ENCODE measurements at regions not wholly inside any gene's neighbourhood (a gene's known extent, or its start where the extent isn't known, plus 50 kb on each side); places are given as distances from the start of the nearest gene placed in this dataset.

DNA sequence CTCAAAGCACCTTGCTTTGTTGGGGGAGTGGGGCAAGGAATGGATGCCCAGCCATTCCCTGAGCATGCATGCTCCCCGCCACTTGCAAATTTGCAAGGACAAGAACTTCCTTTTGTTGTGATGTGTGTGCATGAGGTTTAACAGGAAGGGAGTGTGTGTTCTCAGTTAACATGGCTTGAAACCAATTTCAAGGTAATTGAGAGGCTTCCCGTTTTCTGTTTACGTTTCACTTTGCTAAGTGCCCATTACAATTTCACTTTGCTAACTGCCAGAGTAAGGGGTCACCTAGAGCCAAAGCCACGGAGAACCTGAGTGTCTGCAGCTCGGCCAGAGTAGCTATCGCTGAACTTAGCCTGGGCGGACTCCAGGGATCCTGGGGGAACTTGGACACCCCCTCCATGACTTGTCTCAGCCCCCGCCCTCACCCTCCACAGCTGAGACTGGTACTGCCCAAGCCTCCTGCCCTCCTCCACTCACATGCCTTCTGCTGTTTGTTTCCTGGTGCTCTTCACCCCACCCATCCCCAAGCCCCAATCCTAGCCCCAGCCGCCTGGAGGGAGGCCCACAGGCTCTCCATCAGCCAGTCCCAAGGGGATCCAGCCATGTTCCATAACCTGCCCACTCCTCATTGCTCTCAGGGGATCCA is 53.6 kb upstream of the LAPTM4A start:
- peak; percentile 25 for DNase-seq (ENCODE audit: low read depth)
- no peak overlapping the region for H3K4me3 ChIP-seq (ENCODE audit: low read depth, low read length)
- no peak for TF ChIP-seq MYC (IDR thresholded peaks at IDR 0.05; ENCODE audit: low read depth, low read length)
- TF ChIP-seq, protein P1, sequence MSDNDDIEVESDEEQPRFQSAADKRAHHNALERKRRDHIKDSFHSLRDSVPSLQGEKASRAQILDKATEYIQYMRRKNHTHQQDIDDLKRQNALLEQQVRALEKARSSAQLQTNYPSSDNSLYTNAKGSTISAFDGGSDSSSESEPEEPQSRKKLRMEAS (IDR thresholded peaks at IDR 0.05; ENCODE audit: low read depth, low read length), result 0 out of 2 replicates have a peak, but pooled peaks have one; percentile 18

GRCh38 chr2:20103530-20103929 is 52.1 kb upstream of the LAPTM4A start:
- DNase-seq (ENCODE audit: low read depth), result peak; percentile 67
- TF ChIP-seq MYC (IDR thresholded peaks at IDR 0.05; ENCODE audit: low read depth, low read length) (no peak), CTCF (IDR thresholded peaks at IDR 0.05; ENCODE audit: low read depth, low read length) (peak; percentile 41)

More at GRCh38 chr2:20103530-20103929, 52.1 kb upstream of the LAPTM4A start:
- no peak overlapping the region for H3K4me3 ChIP-seq (ENCODE audit: low read depth, low read length)

Data from NB4 (cell line).